ENCODE measurements at regions not wholly inside any gene's neighbourhood (a gene's known extent, or its start where the extent isn't known, plus 50 kb on each side); places are given as distances from the start of the nearest gene placed in this dataset.

DNA sequence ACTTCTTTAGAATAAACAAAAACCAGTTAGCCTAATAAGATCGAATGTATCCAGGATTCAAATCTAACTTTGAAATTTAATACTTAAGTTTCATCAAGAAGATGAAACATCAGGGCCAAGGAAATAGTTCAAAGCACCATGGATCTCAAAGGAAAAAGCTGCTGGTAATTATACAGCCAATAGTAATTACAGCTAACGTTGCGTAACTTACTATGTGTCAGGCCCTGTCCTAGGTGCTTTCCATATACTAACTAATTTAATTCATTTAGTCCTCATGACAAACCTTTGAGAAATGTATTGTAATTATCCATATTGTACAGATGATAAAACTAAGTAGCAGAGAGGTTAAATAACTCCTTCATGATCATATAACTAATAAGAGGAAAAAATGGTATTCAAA is 598.6 kb downstream of the NYAP2 start (continued):
- TF ChIP-seq, protein P1, sequence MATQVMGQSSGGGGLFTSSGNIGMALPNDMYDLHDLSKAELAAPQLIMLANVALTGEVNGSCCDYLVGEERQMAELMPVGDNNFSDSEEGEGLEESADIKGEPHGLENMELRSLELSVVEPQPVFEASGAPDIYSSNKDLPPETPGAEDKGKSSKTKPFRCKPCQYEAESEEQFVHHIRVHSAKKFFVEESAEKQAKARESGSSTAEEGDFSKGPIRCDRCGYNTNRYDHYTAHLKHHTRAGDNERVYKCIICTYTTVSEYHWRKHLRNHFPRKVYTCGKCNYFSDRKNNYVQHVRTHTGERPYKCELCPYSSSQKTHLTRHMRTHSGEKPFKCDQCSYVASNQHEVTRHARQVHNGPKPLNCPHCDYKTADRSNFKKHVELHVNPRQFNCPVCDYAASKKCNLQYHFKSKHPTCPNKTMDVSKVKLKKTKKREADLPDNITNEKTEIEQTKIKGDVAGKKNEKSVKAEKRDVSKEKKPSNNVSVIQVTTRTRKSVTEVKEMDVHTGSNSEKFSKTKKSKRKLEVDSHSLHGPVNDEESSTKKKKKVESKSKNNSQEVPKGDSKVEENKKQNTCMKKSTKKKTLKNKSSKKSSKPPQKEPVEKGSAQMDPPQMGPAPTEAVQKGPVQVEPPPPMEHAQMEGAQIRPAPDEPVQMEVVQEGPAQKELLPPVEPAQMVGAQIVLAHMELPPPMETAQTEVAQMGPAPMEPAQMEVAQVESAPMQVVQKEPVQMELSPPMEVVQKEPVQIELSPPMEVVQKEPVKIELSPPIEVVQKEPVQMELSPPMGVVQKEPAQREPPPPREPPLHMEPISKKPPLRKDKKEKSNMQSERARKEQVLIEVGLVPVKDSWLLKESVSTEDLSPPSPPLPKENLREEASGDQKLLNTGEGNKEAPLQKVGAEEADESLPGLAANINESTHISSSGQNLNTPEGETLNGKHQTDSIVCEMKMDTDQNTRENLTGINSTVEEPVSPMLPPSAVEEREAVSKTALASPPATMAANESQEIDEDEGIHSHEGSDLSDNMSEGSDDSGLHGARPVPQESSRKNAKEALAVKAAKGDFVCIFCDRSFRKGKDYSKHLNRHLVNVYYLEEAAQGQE (IDR thresholded peaks at IDR 0.05), result no peak

DNA sequence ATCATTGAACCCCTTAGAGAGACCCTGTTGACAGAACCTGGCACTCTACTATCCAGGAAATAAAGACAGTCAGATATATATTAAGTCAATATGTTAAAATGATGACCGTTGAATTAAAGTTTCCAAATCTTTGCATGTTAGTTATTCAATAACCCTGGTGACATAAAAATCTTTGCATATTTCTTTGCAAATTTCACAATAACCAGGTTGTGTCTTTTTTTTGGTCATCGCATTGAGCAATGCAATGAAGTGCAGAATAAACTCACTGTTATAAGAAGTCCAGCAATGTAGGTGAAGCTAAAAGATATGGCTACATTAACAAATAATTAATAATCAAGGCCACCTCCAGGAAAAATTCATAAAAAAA is 596.9 kb downstream of the NYAP2 start:
- WGBS, result 72% methylated on average over 2 of the region's 2 CpGs
- Histone ChIP-seq H3K36me3 (ENCODE audit: control insufficient read depth in 4 of 4, insufficient read depth in 3 of 4, low read depth in 1 of 4, low read length in 3 of 4) (no peaks in the 10 kb centered on the region), H3K27me3 (ENCODE audit: control insufficient read depth in 4 of 4, insufficient read depth in 4 of 4, low read length in 3 of 4) (no peaks in the 10 kb centered on the region)

DNA sequence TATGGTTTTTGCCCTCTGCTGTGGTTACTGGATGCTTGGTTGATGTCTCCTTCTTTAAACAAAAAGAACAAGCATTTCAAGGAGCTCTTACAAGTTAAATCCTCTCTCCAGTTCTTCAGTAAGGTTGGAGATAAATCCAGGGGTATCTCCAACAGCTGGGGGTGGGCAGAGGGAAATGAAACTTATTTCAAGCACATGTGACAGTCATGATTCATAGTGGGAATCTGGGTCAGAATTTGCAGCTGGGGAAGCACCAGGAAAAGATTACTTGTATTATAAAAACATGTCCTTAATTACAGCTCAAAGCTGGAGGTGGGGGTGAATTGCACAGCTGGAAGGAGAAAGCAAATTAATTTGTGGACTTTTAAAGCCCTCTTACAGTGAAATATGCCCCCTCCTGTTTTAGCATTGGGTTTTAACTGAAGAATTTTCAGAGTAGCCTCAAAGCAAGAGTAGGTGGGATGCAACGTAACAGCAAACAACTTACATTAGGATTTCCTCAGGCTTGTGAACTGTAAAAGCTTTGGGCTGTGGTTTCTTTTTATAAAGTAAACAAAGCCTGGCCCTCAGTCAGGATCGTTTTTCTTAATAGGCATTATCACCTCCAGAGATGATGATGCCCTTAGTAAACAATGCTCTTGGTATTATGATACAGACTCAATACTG is 596.4 kb downstream of the NYAP2 start:
- no peak overlapping the region for H3K4me3 ChIP-seq (ENCODE audit: low read depth in 1 of 3, low read length in 3 of 3)
- H3K27ac ChIP-seq (ENCODE audit: low read depth in 1 of 2, low read length in 2 of 2), result no peak overlapping the region
- whole genome bisulfite sequencing, result 48% methylated on average over 2 of the region's 2 CpGs
- H3K36me3 ChIP-seq (ENCODE audit: control insufficient read depth in 4 of 4, insufficient read depth in 3 of 4, low read depth in 1 of 4, low read length in 3 of 4), result no peaks in the 10 kb centered on the region
- no peaks in the 10 kb centered on the region for H3K27me3 ChIP-seq (ENCODE audit: control insufficient read depth in 4 of 4, insufficient read depth in 4 of 4, low read length in 3 of 4)
- no peaks in the 10 kb centered on the region for H3K9me3 ChIP-seq (ENCODE audit: control insufficient read depth in 4 of 4, low read length in 3 of 4)
- no peaks in the 10 kb centered on the region for H3K4me1 ChIP-seq (ENCODE audit: control insufficient read depth in 4 of 4, insufficient read depth in 4 of 4, low read length in 3 of 4)
- TF ChIP-seq YY1 (IDR thresholded peaks at IDR 0.05) (no peak), JUND (IDR thresholded peaks at IDR 0.05) (no peak)
- no peak overlapping the region for H3K9ac ChIP-seq (ENCODE audit: low read depth in 1 of 2, low read length in 2 of 2)
- DNase-seq (ENCODE audit: low spot score), result no peak

More for the DNA sequence above, 596.9 kb downstream of the NYAP2 start:
- DNase-seq (ENCODE audit: low spot score), result no peak
- H3K4me3 ChIP-seq (ENCODE audit: low read depth in 1 of 3, low read length in 3 of 3), result no peak overlapping the region
- H3K9ac ChIP-seq (ENCODE audit: low read depth in 1 of 2, low read length in 2 of 2), result no peak overlapping the region
- H3K27ac ChIP-seq (ENCODE audit: low read depth in 1 of 2, low read length in 2 of 2), result no peak overlapping the region
- no peaks in the 10 kb centered on the region for H3K9me3 ChIP-seq (ENCODE audit: control insufficient read depth in 4 of 4, low read length in 3 of 4)
- TF ChIP-seq YY1 (IDR thresholded peaks at IDR 0.05) (no peak), FOXA2 (IDR thresholded peaks at IDR 0.05) (no peak)
- TF ChIP-seq, protein P1 (IDR thresholded peaks at IDR 0.05), result no peak
- TF ChIP-seq, protein P2, sequence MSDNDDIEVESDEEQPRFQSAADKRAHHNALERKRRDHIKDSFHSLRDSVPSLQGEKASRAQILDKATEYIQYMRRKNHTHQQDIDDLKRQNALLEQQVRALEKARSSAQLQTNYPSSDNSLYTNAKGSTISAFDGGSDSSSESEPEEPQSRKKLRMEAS (IDR thresholded peaks at IDR 0.05), result no peak
- no peaks in the 10 kb centered on the region for H3K4me1 ChIP-seq (ENCODE audit: control insufficient read depth in 4 of 4, insufficient read depth in 4 of 4, low read length in 3 of 4)

DNA sequence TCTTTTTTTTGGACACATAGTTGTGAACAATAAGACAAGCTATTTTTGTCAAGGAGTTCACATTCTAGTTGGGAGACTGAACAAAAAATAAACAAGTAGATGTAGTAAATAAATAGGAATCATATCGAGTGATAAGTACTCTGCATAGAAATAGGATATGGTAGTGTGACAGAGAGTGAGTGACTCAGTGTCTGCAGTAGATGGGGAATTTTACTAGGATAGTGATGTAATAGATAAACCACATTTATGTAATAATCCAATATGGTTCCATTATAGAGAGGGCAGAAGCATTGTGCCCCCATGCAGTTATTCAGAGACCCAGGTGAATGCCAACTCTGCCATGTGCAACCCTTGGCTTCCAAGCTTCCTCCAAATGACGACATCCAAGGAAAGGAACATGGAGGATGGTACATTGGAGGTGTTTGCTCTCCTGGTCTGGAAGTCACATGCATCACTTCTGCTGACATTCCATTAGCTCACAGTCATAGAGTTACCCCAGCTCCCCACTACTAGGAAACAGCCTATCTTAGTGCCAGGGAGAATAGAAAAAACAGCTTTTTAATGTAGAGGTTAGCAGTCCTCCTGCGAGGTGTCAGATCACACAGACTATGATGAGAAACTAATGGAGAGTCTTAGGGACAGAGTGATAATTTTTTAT is 595.4 kb downstream of the NYAP2 start:
- no peak for TF ChIP-seq SP1 (IDR thresholded peaks at IDR 0.05)
- TF ChIP-seq NR2F2 (IDR thresholded peaks at IDR 0.05), result no peak
- TF ChIP-seq, protein P3, sequence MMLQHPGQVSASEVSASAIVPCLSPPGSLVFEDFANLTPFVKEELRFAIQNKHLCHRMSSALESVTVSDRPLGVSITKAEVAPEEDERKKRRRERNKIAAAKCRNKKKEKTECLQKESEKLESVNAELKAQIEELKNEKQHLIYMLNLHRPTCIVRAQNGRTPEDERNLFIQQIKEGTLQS (IDR thresholded peaks at IDR 0.05), result no peak
- TF ChIP-seq, protein P4, sequence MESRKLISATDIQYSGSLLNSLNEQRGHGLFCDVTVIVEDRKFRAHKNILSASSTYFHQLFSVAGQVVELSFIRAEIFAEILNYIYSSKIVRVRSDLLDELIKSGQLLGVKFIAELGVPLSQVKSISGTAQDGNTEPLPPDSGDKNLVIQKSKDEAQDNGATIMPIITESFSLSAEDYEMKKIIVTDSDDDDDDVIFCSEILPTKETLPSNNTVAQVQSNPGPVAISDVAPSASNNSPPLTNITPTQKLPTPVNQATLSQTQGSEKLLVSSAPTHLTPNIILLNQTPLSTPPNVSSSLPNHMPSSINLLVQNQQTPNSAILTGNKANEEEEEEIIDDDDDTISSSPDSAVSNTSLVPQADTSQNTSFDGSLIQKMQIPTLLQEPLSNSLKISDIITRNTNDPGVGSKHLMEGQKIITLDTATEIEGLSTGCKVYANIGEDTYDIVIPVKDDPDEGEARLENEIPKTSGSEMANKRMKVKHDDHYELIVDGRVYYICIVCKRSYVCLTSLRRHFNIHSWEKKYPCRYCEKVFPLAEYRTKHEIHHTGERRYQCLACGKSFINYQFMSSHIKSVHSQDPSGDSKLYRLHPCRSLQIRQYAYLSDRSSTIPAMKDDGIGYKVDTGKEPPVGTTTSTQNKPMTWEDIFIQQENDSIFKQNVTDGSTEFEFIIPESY (IDR thresholded peaks at IDR 0.05), result no peak
- TF ChIP-seq, protein P5, sequence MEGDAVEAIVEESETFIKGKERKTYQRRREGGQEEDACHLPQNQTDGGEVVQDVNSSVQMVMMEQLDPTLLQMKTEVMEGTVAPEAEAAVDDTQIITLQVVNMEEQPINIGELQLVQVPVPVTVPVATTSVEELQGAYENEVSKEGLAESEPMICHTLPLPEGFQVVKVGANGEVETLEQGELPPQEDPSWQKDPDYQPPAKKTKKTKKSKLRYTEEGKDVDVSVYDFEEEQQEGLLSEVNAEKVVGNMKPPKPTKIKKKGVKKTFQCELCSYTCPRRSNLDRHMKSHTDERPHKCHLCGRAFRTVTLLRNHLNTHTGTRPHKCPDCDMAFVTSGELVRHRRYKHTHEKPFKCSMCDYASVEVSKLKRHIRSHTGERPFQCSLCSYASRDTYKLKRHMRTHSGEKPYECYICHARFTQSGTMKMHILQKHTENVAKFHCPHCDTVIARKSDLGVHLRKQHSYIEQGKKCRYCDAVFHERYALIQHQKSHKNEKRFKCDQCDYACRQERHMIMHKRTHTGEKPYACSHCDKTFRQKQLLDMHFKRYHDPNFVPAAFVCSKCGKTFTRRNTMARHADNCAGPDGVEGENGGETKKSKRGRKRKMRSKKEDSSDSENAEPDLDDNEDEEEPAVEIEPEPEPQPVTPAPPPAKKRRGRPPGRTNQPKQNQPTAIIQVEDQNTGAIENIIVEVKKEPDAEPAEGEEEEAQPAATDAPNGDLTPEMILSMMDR (IDR thresholded peaks at IDR 0.05; ENCODE audit: low read depth, low read length, missing input control), result no peak
- Histone ChIP-seq H3K4me3 (ENCODE audit: low read depth in 1 of 3, low read length in 3 of 3) (no peak overlapping the region), H3K9me3 (ENCODE audit: control insufficient read depth in 4 of 4, low read length in 3 of 4) (no peaks in the 10 kb centered on the region), H3K9ac (ENCODE audit: low read depth in 1 of 2, low read length in 2 of 2) (no peak overlapping the region), H3K27me3 (ENCODE audit: control insufficient read depth in 4 of 4, insufficient read depth in 4 of 4, low read length in 3 of 4) (no peaks in the 10 kb centered on the region), H3K4me1 (ENCODE audit: control insufficient read depth in 4 of 4, insufficient read depth in 4 of 4, low read length in 3 of 4) (no peaks in the 10 kb centered on the region), H3K27ac (ENCODE audit: low read depth in 1 of 2, low read length in 2 of 2) (no peak overlapping the region), H3K36me3 (ENCODE audit: control insufficient read depth in 4 of 4, insufficient read depth in 3 of 4, low read depth in 1 of 4, low read length in 3 of 4) (no peaks in the 10 kb centered on the region)
- no peak for DNase-seq (ENCODE audit: low spot score)
- 90% methylated on average over 3 of the region's 3 CpGs for WGBS

Data from liver (tissue), 8 donors.